Stimulated activated CD8-positive, alpha-beta memory T cell treated with anti-CD3 and anti-CD28 coated beads, Interleukin-12 subunit alpha, Interleukin-12 subunit beta, amount 100 ng/mL, for 24 hours (primary cell): ENCODE measurements at regions not wholly inside any gene's neighbourhood (a gene's known extent, or its start where the extent isn't known, plus 50 kb on each side); places are given as distances from the start of the nearest gene placed in this dataset.
"Not testable (repeated sequence)": the region's sequence is repeated elsewhere in the genome, so short reads cannot be mapped to it uniquely, and the experiment has no call there.

Experiments
- DNase-seq: peaks from one replicate; pipeline ENCODE4 v3.0.0-alpha.2; 2020; ENCODE audit errors: extremely low read depth

DNA sequence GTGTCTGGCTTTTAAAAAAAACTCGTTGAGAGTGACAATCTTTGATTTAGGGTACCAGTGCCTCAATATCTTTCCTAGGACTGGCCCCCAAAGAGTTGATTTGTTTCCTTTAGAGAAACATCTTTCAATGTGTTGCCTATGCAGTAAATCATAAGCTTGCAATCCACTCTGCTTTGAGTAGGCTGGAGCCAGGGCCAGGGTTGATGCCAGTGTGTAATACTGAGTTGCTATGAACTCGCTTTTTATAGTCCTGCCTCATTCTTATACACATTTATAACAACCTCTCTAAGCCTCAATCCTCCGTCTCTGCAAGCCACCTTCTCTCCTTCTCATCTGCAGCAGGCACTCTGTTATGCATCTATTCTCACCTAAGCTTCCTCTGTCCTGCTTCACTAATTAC is 674.9 kb upstream of the POM121L12 start:
- no peak for DNase-seq

DNA sequence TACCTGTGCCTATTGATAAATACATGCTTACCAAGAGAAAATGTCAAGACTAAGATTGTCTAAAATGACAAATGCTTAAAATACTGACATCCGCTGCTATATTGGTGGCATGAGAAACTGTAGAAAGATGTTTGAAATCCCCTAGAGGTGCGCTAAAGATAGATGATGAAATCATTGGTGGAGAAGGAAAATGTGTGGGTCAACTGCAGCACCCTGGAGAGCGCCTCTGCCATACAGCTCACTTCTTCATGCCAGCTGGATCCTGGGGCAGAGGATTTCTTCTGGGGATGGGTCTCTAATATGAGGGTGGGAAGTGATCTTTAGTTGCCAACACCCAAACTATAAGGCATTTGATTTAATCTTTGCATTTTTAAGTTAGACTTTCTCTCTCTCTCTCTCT is 680.4 kb upstream of the POM121L12 start:
- no peak for DNase-seq

- DNase-seq: no peak
These were observed 683.1 kb upstream of the POM121L12 start for GRCh38 chr7:52352013-52352981.

GRCh38 chr7:52344015-52344414 is 691.4 kb upstream of the POM121L12 start:
- DNase-seq: no peak

- no peak for DNase-seq
These were observed 695.4 kb upstream of the POM121L12 start for GRCh38 chr7:52340067-52340466.

- not testable (repeated sequence) for DNase-seq
These were observed 707.1 kb upstream of the POM121L12 start for GRCh38 chr7:52328328-52328727.

DNA sequence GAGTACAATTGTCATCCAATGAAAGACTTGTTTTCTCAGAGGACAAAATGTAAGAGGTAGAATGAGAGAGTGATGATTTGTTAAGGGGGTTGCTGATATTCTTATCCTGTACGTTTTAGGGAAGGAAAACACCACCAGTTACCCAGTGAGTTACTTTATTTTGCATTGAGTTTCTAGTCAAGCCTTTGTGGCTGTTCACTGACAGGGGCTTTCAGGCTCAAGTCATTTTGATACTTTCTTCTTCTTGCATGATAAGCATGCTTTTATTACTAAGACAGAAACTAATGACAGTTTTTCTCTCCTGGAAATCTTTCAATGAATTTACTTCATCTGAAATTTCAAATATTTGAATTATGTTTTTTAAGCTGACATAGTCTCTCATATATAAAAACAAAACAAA is 710.2 kb upstream of the POM121L12 start:
- no peak for DNase-seq

DNA sequence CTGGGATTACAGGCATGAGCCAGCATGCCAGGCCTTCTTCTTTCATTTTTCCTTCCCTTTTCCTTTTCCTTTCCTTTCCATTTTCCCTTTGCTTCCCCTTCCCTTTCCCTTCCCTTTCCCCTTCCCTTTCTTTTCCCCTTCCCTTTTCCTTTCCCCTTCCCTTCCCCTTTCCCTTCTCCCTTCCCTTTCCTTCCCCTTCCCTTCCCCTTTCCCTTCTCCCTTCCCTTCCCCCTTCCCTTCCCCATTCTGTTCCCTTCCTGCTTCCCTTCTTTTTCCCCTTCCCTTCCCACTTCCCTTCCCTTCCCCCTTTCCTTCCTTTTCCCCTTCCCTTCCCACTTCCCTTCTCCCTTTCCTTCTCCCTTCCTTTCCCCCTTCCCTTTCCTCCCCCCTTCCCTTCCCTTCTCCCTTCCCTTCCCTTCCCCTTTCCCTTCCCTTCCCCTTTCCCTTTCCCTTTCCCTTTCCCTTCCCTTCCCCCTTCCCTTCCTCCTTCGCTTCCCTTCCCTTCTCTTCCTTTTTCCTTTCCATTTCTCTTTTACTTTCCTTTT is 712.2 kb upstream of the POM121L12 start:
- DNase-seq: no peak

DNA sequence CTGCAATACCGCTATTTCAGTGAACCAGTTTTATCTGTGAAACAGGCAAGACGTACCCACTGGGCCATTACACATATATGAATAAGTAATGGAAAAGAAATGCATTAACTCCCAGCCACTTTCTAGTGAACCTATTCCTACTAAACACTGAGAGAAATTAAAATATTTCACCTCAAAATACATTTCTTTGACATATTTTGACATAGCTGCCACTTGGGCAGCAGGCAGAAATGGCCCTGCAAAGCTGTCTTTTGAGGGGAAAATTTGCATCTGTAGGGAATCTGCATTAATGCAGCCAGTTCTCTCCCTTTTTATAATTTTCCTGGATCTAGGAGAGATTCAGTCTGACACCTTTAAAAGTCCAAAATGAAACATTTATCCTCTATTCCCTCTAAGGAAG is 714.8 kb upstream of the POM121L12 start:
- no peak for DNase-seq

DNA sequence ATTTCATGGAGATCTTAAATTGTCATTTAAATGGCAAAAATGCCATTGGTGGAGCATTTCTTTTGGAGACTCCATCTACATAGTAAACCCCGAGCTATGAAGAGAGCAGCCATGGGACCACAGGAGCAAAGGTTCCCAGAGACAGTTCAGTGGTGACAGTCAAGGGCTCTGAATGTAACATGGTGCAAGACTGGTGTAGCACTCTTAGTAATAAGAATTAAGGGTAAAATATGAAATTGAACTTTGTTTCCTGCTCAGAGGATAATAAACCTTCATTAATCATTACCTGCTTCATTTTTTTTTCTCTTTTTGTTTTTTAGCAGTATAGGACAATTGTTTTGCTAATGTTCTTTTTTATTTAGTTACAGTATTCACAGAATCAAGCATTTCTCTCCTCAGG is 717.5 kb upstream of the POM121L12 start:
- DNase-seq: no peak

DNA sequence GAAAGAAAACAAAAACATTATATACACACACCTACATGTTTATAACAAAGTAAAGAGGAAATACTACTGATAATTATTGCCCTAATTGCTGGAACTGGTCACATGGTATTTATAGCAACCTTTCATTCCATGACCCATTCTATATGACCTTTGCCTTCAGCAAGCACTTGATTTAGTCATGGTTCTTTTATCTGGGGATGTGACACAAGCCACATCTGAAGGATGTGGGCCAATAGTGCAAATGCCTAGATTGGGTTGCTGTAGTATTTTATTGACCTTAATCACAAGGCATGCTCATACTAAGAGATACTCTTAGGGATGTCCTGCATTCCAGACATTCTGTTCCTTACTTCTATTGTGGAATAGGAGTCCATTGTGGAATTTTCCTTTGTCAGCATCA is 723.5 kb upstream of the POM121L12 start:
- DNase-seq: no peak

DNA sequence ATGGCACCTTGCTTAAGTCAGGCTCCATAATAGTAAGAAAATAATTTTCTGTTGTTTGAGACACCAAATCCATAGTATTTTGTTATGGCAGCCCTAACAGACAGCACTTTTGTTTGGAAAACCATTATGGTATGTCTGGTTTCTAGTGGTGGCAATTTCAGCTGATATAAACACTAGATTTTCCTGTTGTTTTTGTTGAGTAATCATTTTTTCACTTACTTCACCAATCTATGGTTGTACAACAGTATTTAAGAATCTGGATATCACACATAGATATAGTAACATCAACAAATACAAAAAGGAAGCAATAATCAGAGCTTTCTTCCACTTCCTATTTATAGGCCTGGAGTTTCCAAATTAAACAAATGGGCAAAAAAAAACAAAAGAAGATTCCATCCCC is 725.8 kb upstream of the POM121L12 start:
- no peak for DNase-seq

DNA sequence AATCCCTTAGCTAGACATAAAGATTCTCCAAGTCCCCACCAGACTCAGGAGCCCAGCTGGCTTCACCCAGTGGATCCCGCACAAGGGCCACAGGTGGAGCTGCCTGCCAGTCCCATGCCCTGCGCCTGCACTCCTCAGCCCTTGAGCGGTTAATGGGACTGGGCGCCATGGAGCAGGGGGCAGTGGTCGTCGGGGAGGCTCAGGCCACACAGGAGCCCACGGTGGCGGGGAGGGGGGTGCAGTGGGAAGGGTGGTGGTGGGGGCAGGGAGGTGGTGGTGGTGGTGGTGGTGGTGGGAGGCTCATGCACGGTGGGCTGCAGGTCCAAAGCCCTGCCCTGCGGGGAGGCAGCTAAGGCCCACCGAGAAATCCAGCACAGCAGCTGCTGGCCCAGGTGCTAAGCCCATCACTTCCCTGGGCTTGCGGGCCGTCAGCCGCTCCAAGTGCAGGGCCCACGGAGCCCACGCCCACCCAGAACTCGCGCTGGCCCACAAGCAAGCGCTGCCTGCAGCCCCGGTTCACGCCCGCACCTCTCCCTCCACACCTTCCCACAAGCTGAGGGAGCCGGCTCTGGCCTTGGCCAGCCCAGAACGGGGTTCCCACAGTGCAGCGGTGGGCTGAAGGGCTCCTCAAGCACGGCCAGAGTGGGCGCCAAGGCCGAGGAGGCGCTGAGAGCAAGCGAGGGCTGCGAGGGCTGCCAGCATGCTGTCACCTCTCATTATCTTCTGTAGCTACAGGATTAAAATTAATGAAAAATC is 732.5 kb upstream of the POM121L12 start:
- no peak for DNase-seq

DNA sequence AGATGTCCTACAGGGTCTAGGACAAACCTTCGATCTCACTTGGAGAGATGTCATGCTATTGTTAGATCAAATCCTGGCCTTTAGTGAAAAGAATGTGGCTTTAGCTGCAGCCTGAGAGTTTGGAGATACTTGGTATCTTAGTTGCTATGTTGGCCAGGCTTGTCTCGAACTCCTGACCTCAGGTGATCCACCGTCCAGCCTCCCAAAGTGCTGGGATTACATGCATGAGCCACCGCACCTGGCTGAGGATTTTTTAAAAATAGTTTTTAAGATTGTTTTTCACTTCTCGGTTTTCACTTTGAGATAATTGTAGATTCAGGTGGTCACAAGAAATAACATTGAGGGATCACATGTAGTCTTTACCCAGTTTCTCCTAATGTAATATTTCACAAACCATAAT is 738.3 kb upstream of the POM121L12 start:
- DNase-seq: no peak

DNA sequence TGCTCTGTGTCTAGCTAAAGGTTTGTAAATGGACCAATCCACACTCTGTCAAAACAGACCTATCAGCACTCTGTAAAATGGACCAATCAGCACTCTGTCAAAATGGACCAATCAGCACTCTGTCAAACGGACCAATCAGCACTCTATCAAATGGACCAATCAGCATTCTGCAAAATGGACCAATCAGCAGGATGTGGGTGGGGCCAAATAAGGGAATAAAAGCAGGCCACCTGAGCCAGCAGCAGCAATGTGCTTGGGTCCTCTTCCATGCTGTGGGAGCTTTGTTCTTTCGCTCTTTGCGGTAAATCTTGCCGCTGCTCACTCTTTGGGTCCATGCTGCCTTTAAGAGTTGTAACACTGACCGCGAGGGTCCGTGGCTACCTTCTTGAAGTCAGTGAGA is 740.5 kb upstream of the POM121L12 start:
- no peak for DNase-seq

- no peak for DNase-seq
These were observed 746.2 kb upstream of the POM121L12 start for GRCh38 chr7:52289247-52289646.

GRCh38 chr7:52287698-52288097 is 747.7 kb upstream of the POM121L12 start:
- DNase-seq: no peak

GRCh38 chr7:52285689-52286088 is 749.7 kb upstream of the POM121L12 start:
- DNase-seq: no peak

- no peak for DNase-seq
These were observed 752.1 kb upstream of the POM121L12 start for GRCh38 chr7:52283335-52283734.

DNA sequence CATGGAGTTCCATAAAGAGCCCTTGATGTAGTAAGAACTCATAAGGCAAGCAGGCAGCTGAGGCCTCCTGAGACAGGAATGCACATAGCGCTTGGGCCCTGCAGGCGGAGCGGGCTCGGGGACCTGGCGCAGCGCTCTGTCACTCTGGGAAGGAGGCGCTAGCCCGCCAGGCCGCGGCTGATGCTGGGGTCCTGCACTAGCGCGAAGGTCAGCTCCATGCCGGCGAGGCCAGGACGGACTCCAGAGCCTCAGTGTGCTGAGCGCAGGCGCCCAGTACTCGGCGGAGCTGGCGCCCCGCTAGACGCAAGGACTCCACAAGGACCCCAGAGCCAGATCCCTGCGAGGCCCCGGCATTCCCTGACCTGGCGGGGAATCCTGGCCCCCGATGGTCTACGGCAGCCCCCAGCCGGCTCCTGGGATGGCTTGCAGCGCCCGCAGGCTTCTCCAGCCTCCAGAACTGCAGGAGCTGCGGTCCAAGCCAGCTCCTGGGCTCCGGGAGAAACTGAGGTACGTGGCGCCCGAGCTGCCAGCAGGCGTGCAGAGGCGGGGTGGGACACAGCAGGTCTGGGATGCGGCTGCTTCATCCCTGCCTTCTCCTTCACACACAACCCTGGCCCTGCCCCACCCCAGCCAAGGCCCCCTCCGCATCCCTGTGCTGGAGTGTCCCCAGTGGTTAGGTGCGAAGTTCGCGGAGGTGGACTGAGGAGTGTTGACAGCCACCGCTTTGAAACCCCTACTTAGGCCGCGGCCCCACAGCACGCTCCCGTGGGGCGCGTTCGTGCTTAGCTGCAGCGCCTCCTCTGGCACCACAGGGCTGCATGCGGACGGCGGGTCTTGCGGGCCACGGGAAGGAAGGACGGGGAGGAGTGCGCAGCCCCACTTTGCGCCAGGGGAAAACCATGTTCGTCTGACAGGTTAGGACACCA is 761.5 kb upstream of the POM121L12 start:
- no peak for DNase-seq

DNA sequence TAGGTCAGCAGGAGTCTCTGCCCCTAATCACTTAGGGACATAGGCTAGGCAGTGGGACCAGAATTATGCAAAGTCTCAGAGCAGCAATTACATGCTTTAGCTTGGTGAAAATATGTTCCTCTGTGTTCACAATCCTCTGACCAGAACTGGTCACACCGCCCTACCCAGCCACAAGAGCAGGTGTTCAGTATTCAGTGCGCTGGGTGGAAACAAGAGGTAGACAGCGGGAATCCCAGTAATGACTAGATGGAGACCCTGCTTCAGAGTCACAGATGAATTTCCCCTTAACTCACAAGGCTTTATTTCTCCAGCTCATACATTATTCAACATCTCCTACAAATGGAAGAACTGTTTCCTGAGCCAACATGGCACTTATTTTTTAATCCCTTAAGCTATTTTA is 763.7 kb upstream of the POM121L12 start:
- DNase-seq: no peak

DNA sequence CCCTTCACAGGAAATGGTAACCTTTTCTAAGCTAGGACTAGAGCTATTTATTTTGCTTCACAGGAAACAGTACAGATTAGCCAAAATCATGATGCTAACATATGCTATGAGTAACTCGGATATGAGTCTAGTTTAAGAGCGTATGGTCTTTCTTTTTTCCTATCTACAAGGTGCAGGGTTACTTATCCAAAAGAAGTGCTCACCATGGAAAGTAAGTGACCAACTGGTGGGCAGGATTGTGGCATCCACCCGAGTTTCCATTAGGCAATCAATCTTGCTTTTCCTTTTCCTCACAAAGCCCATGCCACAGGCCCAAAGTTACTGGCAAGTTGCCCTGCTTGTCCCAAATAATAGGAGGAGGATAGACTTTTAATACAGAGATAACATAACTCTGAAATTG is 765.1 kb upstream of the POM121L12 start:
- DNase-seq: no peak
